ENCODE measurements at regions not wholly inside any gene's neighbourhood (a gene's known extent, or its start where the extent isn't known, plus 50 kb on each side); places are given as distances from the start of the nearest gene placed in this dataset.
"Not testable (repeated sequence)": the region's sequence is repeated elsewhere in the genome, so short reads cannot be mapped to it uniquely, and the experiment has no call there.

DNA sequence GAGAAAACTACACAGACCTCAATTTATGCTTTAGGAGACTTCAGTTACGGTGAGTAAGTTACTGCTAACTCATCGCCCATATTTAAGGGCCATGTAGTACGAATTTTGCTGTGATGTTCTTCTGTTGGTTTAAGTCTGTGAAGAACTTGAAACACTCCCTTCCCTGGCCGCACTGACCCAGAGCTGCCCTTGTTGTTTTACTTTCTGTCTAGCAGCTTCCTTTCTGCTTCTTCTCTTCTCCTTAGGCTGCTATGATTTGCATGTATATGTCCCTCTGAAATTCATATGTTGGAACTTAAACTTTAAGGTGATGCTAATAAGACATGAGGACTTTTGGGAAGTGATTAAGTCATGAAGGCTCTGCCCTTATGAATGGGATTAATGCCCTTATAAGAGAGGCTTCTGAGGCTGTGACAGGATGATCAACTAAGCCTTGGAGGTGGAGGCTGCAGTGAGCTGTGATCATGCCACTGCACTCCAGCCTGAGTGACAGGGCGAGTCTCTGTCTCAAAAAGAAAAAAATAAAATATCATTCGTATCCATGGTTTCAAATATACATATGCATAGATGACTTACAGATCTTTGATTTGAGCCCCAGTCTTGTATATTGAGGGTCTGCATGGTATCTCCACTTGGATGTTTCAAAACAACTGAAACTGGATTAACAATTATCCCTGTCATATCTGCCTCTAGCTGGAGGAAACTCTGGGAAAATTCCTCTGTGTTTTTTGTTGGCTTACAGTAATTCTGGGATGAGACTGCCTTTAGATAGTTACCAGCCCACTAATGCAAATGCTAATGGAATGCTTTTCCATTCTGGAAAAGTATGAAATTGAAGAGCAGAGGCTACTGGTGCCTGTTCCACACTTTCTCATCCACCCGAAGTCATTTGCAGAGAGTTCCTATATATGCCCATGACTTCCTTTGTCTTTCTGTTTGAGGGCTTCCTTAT lies 263.4 kb upstream of the ACTBL2 start:
- no peak for DNase-seq (ENCODE audit: low read depth)

DNA sequence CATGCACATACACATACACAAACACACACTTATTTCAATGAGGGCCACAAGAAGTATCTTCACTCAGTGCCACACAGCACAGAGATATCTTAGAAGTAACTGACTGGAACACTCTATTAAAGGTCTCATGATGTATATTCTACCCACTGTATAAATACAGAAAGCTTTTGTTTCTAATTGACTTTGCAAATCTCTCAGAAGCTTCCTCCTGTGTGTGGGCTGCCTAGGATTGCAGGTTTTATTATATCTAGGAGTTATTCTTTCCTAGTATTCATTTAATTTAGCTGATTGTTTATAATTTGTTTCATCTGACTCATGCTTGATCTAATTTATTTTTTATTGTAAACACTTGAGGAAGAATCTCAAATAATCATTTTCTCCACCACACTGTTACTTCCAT lies 262.4 kb upstream of the ACTBL2 start:
- DNase-seq (ENCODE audit: low read depth) = no peak

DNA sequence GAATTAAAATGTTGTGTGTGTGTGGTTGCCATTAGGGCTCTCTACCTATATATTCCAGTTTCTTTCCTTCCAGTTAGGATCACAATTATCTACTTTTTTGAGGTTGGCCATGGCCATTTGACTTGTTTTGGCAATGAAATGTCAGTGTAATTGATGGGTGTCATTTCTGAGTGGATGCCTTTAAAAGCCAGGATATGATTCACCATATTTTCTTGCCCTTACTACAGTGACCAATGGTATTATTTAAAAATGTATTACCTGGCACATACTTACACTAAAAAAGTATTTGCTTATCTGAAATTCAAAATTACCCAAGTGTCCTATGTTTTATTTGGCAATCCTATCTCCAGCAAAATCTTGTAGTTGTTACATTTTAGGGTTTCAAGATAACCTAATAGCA lies 258.7 kb upstream of the ACTBL2 start:
- no peak for DNase-seq (ENCODE audit: low read depth)

- peak; percentile 45 for DNase-seq (ENCODE audit: low read depth)
These were observed 256.2 kb upstream of the ACTBL2 start for GRCh38 chr5:57738787-57739186.

- no peak for DNase-seq (ENCODE audit: low read depth)
These were observed 255.7 kb upstream of the ACTBL2 start for GRCh38 chr5:57738301-57738700.

DNA sequence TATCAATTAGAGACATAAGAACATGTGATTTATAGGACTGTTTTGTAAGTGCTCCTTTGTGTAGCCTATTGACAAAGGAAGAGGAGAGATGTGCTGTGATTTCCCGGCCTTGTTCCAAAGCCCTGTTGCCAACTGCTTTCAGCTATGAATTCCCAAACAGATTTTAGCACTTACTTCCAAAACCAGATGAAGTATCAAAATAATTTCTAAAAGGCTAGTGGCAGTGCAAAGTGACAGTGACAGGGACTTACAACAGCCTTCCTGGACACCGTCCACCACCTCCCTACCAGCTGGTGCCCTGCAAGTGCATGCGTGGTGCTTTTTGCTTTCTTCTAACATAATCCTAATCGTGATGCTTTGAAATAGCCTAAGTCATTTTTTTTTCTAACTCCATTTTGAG lies 254.1 kb upstream of the ACTBL2 start:
- no peak for DNase-seq (ENCODE audit: low read depth)

DNA sequence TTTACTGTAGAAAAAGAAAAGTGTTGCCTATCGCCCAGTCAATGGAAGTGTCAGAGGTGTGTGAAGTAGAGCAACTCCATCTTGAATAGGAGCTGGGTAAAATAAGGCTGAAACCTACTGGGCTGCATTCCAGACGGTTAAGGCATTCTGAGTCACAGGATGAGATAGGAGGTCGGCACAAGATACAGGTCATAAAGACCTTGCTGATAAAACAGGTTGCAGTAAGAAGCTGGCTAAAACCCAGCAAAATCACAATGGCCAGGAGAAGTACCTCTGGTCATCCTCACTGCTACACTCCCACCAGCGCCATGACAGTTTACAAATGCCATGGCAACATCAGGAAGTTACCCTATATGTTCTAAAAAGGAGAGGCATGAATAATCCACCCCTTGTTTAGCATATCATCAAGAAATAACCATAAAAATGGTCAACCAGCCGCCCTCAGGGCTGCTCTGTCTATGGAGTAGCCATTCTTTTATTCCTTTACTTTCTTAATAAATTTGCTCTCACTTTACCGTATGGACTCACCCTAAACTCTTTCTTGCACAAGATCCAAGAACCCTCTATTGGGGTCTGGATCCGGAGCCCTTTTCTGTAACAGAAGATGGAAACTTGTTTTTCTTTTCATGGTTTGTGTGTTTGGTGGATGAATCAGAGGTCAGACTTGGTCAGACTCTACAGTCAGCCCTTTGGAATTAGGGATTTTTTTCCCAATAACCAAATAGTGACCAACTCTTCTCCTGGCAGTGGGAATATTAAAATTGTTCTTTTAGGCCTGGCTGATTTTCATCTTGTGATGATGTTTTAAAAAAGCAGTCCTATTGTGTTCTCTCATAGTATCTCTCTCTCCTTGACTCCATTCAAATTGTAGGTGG lies 252.9 kb upstream of the ACTBL2 start:
- peak; percentile 90 for DNase-seq (ENCODE audit: low read depth)

DNA sequence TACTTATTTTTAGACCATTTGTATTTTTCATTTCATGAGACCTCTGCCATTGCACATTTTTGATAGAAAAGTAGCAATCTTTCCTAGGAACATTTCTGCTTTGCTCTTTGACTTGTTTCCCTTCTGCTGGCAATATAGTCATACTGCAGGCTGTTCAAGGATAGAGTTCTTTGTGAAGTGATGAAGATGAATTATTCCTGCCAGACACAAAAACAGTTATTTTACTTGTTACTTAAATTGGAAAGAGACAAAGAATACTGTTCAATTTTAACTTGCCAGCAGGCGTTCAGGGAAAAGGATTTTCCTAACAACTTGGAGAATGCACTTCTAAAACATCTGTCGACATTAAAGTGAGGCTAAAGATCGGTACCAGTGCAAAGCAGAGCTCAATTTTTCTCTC lies 251.7 kb upstream of the ACTBL2 start:
- DNase-seq (ENCODE audit: low read depth) = no peak

- no peak for DNase-seq (ENCODE audit: low read depth)
These were observed 245.0 kb upstream of the ACTBL2 start for GRCh38 chr5:57727591-57727990.

DNA sequence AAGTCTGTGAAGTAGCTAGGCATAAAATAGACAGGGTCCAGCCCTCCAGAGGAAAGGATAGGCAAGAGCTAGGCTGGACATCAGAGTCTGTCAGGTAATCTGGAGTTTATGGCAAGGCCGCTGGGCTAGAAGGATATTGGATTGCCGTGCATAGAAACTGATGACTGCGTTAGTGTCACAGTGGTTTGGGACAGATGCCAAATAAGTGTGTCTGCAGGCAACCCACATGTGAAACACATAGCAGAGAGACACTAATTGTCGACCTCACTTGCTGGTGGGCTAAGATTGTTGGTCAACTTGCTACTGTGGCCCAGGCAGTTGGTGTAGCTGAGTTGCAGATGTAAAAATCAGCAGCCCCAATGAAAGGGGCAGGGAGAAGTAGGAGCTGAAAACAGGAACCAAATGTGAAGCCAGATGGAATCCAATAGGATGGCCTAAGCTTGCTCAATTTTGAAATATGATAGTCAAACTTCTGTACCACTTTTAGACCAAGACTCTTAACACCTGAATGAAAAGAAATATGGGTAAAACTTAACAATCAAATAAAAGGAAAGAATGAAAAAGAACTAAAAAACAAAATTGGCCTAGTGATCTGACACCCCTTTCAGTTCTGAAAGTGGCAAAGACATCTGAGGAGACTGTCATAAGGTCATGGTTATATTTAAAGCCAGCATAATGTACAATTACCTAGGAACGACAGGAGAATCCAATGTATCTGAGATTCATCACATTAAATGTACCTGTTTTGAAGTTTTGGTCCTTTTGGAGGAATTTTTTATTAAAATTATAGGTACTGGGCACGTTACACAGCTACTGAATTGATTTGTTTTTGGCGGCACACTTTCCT lies 243.3 kb upstream of the ACTBL2 start:
- no peak for DNase-seq (ENCODE audit: low read depth)

DNA sequence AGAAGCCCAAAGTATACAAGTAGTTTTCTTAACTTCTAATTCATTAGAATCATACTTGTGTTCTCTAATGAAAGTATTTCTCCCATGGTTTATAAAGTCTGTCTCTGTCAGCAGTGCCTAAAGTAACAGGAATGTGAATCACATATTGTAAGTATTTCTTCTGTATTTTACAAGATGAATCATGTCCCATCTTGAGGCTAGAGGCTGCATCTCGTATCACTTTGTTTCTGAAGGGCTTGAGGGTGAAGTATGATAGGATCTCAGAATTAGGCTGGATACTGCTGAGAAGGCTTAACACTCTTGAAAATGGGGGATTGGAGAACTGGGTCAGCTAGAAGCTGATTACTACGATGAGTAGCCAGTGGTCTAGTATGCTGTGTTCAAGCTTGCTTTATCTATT lies 242.2 kb upstream of the ACTBL2 start:
- DNase-seq (ENCODE audit: low read depth) = peak; percentile 51

DNA sequence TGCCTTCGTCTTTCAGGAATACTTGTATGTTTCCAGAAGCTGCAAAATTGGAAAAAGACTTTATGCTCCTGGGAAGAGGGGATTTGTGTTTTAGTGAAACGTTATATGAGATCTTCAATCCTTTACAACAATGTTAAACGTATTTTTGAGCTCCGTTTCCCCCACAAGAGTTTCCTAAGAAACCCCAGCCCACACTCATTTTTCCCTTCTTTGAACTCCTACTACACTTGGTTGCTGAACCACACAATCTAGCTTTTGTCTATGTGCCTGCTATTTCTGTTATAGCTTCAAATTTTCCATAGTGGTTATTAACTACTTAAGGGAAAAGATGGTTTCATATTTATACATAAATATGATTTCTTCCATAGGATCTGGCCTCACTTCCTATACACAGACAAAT lies 238.6 kb upstream of the ACTBL2 start:
- DNase-seq (ENCODE audit: low read depth) = no peak

- DNase-seq (ENCODE audit: low read depth) = no peak
These were observed 238.0 kb upstream of the ACTBL2 start for GRCh38 chr5:57720656-57721055.

- DNase-seq (ENCODE audit: low read depth) = no peak
These were observed 236.6 kb upstream of the ACTBL2 start for GRCh38 chr5:57719216-57719615.

DNA sequence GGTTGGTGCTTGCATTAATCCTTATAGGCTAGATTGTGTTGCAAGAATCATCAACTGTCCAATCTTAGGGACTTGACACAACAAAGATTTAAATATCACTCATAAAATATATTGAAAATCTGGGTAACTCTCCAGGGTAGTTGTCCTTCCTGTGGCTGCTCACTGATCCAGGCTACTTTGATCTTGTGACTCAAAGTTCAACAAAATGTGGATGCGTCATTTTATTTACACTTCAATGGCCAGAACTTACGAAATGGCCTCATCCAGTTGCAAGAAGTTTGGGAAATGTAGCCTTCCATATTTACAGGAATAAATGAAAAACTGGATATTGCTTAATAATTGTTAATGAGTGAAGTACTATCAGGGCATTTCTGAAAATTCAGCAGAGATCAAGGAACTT lies 235.5 kb upstream of the ACTBL2 start:
- peak; percentile 57 for DNase-seq (ENCODE audit: low read depth)

DNA sequence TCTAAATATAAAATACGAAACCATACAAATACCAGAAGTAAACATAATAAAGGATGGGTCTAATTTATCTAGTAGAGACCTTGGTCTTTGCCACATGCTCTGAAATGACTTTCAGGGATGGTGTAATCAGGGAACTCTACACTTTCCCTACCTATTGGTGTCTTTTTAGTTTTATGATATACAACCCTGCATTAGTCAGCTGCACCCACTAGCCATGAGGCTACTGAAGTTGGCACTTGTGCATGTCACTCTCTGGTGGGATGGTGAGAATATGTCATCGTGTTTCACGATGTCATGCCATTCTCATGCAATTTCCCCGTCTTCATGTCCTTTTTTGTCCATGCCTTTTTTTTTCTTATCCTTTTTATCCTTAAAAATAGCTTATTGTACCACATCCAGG lies 234.9 kb upstream of the ACTBL2 start:
- no peak for DNase-seq (ENCODE audit: low read depth)

- no peak for DNase-seq (ENCODE audit: low read depth)
These were observed 234.1 kb upstream of the ACTBL2 start for GRCh38 chr5:57716661-57717060.

DNA sequence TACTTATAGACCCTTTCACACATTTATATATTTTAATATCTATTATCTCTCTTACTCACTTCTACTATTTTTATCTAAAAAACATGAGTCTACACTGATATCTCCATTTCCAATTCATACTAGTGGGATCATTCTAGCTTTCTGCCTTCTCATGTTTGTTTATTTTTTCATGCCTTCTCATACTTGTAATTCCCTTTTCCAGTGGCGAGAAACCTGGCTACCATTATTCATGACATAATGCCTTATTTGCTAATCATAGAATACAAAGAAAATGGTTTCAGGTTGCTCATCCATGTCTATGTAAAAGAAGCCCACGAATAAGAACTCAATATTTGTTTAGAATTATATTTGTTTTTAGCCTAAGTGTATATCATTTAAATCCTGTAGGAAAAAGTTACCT lies 232.7 kb upstream of the ACTBL2 start:
- DNase-seq (ENCODE audit: low read depth) = no peak

DNA sequence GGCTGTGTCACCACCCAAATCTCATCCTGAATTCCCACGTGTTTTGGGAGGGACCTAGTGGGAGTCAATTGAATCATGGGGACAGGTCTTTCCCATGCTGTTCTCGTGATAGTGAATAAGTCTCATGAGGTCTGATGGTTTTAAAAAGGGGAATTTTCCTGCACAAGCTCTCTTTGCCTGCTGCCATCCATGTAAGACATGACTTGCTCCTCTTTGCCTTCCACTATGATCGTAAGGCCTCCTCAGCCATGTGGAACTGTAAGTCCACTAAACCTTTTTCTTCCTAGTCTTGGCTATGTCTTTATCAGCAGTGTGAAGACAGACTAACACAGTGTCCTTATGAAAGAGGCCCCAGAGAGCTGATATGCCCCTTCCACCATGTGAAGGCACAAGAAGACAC lies 230.9 kb upstream of the ACTBL2 start:
- not testable (repeated sequence) for DNase-seq (ENCODE audit: low read depth)

- no peak for DNase-seq (ENCODE audit: low read depth)
These were observed 229.3 kb upstream of the ACTBL2 start for GRCh38 chr5:57711946-57712345.

- DNase-seq (ENCODE audit: low read depth) = peak; percentile 71
These were observed 228.9 kb upstream of the ACTBL2 start for GRCh38 chr5:57711471-57711870.

GRCh38 chr5:57710126-57710525 lies 227.5 kb upstream of the ACTBL2 start:
- DNase-seq (ENCODE audit: low read depth) = no peak
